ENCODE measurements at regions not wholly inside any gene's neighbourhood (a gene's known extent, or its start where the extent isn't known, plus 50 kb on each side); places are given as distances from the start of the nearest gene placed in this dataset.

GRCh38 chr6:120916844-120917243, 417.4 kb downstream of the TBC1D32 start:
- no peaks in the 10 kb centered on the region for H3K79me2 ChIP-seq (ENCODE audit: insufficient read depth, low read depth)
- no peaks in the 10 kb centered on the region for H4K20me1 ChIP-seq (ENCODE audit: insufficient read depth)
- no peaks in the 10 kb centered on the region for H3K4me1 ChIP-seq (ENCODE audit: low read depth, poor library complexity, severe bottlenecking)
- H3K4me3 ChIP-seq (IDR thresholded peaks at IDR 0.05; ENCODE audit: insufficient read depth, low read depth, low read length): no peak overlapping the region
- H3K27ac ChIP-seq: no peak overlapping the region
- H3K4me2 ChIP-seq: no peak overlapping the region
- H2AFZ ChIP-seq (ENCODE audit: low read depth): no peak overlapping the region
- no peak overlapping the region for H3K9ac ChIP-seq
- H3K27me3 ChIP-seq (ENCODE audit: insufficient read depth, low read depth): no peaks in the 10 kb centered on the region
- no peak for TF ChIP-seq CTCF (conservative IDR thresholded peaks at IDR 0.05; ENCODE audit: low read depth, low read length)
- no peaks in the 10 kb centered on the region for H3K36me3 ChIP-seq (ENCODE audit: insufficient read depth)

- H3K4me2 ChIP-seq: no peak overlapping the region
- H4K20me1 ChIP-seq (ENCODE audit: insufficient read depth): no peaks in the 10 kb centered on the region
- no peaks in the 10 kb centered on the region for H3K4me1 ChIP-seq (ENCODE audit: low read depth, poor library complexity, severe bottlenecking)
- no peak overlapping the region for H3K27ac ChIP-seq
- no peak overlapping the region for H2AFZ ChIP-seq (ENCODE audit: low read depth)
- no peak overlapping the region for H3K4me3 ChIP-seq (IDR thresholded peaks at IDR 0.05; ENCODE audit: insufficient read depth, low read depth, low read length)
- TF ChIP-seq CTCF (conservative IDR thresholded peaks at IDR 0.05; ENCODE audit: low read depth, low read length): no peak
- H3K79me2 ChIP-seq (ENCODE audit: insufficient read depth, low read depth): no peaks in the 10 kb centered on the region
- H3K27me3 ChIP-seq (ENCODE audit: insufficient read depth, low read depth): no peaks in the 10 kb centered on the region
- no peaks in the 10 kb centered on the region for H3K36me3 ChIP-seq (ENCODE audit: insufficient read depth)
- H3K9ac ChIP-seq: no peak overlapping the region
Observed at GRCh38 chr6:120913486-120913885, 420.8 kb downstream of the TBC1D32 start.

- no peaks in the 10 kb centered on the region for H3K36me3 ChIP-seq (ENCODE audit: insufficient read depth)
- TF ChIP-seq CTCF (conservative IDR thresholded peaks at IDR 0.05; ENCODE audit: low read depth, low read length): no peak
- H3K9ac ChIP-seq: no peak overlapping the region
- no peaks in the 10 kb centered on the region for H3K4me1 ChIP-seq (ENCODE audit: low read depth, poor library complexity, severe bottlenecking)
- H3K27me3 ChIP-seq (ENCODE audit: insufficient read depth, low read depth): no peaks in the 10 kb centered on the region
- no peaks in the 10 kb centered on the region for H4K20me1 ChIP-seq (ENCODE audit: insufficient read depth)
- H2AFZ ChIP-seq (ENCODE audit: low read depth): no peak overlapping the region
- H3K27ac ChIP-seq: no peak overlapping the region
- H3K4me3 ChIP-seq (IDR thresholded peaks at IDR 0.05; ENCODE audit: insufficient read depth, low read depth, low read length): no peak overlapping the region
- no peak overlapping the region for H3K4me2 ChIP-seq
- no peaks in the 10 kb centered on the region for H3K79me2 ChIP-seq (ENCODE audit: insufficient read depth, low read depth)
Observed at GRCh38 chr6:120908767-120909166, 425.5 kb downstream of the TBC1D32 start.

- no peaks in the 10 kb centered on the region for H3K4me1 ChIP-seq (ENCODE audit: low read depth, poor library complexity, severe bottlenecking)
- no peak overlapping the region for H3K4me2 ChIP-seq
- TF ChIP-seq CTCF (conservative IDR thresholded peaks at IDR 0.05; ENCODE audit: low read depth, low read length): no peak
- H3K27me3 ChIP-seq (ENCODE audit: insufficient read depth, low read depth): no peaks in the 10 kb centered on the region
- no peaks in the 10 kb centered on the region for H4K20me1 ChIP-seq (ENCODE audit: insufficient read depth)
- H3K27ac ChIP-seq: no peak overlapping the region
- no peak overlapping the region for H3K4me3 ChIP-seq (IDR thresholded peaks at IDR 0.05; ENCODE audit: insufficient read depth, low read depth, low read length)
- H2AFZ ChIP-seq (ENCODE audit: low read depth): no peak overlapping the region
- H3K36me3 ChIP-seq (ENCODE audit: insufficient read depth): no peaks in the 10 kb centered on the region
- H3K79me2 ChIP-seq (ENCODE audit: insufficient read depth, low read depth): no peaks in the 10 kb centered on the region
- no peak overlapping the region for H3K9ac ChIP-seq
Observed at GRCh38 chr6:120903836-120904235, 430.4 kb downstream of the TBC1D32 start.

- Histone ChIP-seq H3K79me2 (ENCODE audit: insufficient read depth, low read depth) (no peaks in the 10 kb centered on the region), H3K4me2 (no peak overlapping the region), H4K20me1 (ENCODE audit: insufficient read depth) (no peaks in the 10 kb centered on the region), H2AFZ (ENCODE audit: low read depth) (no peak overlapping the region), H3K27me3 (ENCODE audit: insufficient read depth, low read depth) (no peaks in the 10 kb centered on the region), H3K4me3 (IDR thresholded peaks at IDR 0.05; ENCODE audit: insufficient read depth, low read depth, low read length) (no peak overlapping the region), H3K9ac (no peak overlapping the region), H3K36me3 (ENCODE audit: insufficient read depth) (no peaks in the 10 kb centered on the region), H3K27ac (no peak overlapping the region), H3K4me1 (ENCODE audit: low read depth, poor library complexity, severe bottlenecking) (no peaks in the 10 kb centered on the region)
- no peak for TF ChIP-seq CTCF (conservative IDR thresholded peaks at IDR 0.05; ENCODE audit: low read depth, low read length)
Observed at GRCh38 chr6:120899932-120900331, 434.3 kb downstream of the TBC1D32 start.

Data from KMS-11 (cell line).